GM23248 (cell line): ENCODE measurements at regions not wholly inside any gene's neighbourhood (a gene's known extent, or its start where the extent isn't known, plus 50 kb on each side); places are given as distances from the start of the nearest gene placed in this dataset.

Experiments used
- EZH2 ChIP-seq: fragments of 200-600 bp; sonication (generic); IDR thresholded peaks from 2 replicates; pipeline ENCODE4 v1.6.1; 2018; ENCODE audit warnings: antibody characterized with exemption, mild to moderate bottlenecking; ENCODE audit not compliant: insufficient read depth, poor library complexity, severe bottlenecking
- EZH2phosphoT487 ChIP-seq: fragments of 200-600 bp; sonication (generic); IDR thresholded peaks from 2 replicates; pipeline ENCODE4 v1.6.1; 2018; ENCODE audit warnings: antibody characterized with exemption, moderate library complexity, mild to moderate bottlenecking, low read depth; ENCODE audit not compliant: insufficient read depth

DNA sequence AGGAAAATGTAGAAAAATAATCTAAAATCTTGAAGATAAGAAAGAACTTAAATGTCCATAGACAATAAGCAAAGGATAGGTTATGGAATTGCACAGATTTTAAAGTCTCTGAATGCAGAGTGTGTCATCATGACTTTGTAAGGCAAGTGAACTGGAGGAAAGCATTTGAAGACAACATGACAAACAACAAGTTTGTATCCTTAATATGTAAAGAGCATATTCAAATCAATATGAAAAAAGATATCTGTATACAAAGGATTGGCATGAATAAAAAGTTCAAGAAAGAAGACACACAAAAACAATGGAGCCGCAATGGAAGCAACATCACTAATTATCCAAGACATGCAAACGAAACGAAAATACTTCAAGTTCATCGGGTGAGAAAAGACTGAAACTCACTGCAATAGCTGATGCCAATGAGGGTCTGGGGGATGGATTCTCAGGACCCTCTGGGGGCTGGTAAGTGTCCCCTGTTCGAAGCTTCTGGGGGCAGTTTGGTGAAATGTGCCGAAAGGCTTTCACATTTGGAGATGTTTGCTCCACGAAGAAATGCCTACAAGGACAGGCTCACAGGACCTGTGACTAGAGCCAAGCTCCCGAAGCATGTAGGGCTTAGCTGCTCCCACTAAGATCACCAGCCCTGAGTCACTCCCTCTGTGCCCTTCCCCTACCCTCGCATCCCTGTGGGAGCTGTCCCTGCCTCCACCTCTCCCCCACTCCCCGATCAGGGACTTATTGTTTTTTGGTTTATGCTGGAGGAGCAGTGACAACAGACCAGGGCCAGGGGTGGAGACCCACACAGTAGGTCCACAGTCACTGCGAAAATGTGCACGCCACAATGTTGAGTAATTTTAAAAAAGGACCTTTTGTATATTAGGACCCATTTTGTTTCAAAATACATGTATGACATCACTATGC, 345.7 kb upstream of the SFSWAP start:
- TF ChIP-seq EZH2phosphoT487 (no peak), EZH2 (no peak)
